Body of pancreas (tissue), 4 donors: ENCODE measurements at regions not wholly inside any gene's neighbourhood (a gene's known extent, or its start where the extent isn't known, plus 50 kb on each side); places are given as distances from the start of the nearest gene placed in this dataset.
"Not testable (repeated sequence)": the region's sequence is repeated elsewhere in the genome, so short reads cannot be mapped to it uniquely, and the experiment has no call there.

Source experiments
- ATAC-seq: fragments of 150-250 bp; one replicate; pipeline ENCODE4 v1.9.1; 2016
- DNase-seq, 4 donors: peaks; one replicate each; pipeline ENCODE4 v3.0.0-alpha.2; 2019
- H3K27ac ChIP-seq, 4 donors: fragments of 200-600 bp; sonication (generic); 1 replicate in 3 of 4; 2 replicates in 1 of 4; pipeline versions ENCODE4 v1.5.1 to v1.6.1; 2016 to 2019; ENCODE audit warnings: mild to moderate bottlenecking in 1 of 4, mixed read lengths in 1 of 4, moderate library complexity in 1 of 4
- H3K27me3 ChIP-seq, 2 donors: fragments of 200-600 bp; sonication (generic); one replicate each; pipeline ENCODE4 v1.6.0; 2016; ENCODE audit warnings: mild to moderate bottlenecking in 1 of 2
- H3K36me3 ChIP-seq, 2 donors: fragments of 200-600 bp; sonication (generic); replicated peaks in 1 of 2; 2 replicates each; pipeline ENCODE4 v1.5.1; 2016; ENCODE audit warnings: low read depth in 2 of 2; ENCODE audit not compliant: insufficient read depth in 1 of 2
- H3K4me1 ChIP-seq: fragments of 200-600 bp; sonication (generic); one replicate; pipeline ENCODE4 v1.6.0; 2016
- H3K4me3 ChIP-seq, 2 donors: fragments of 200-600 bp; sonication (generic); 1 replicate in 1 of 2; 2 replicates in 1 of 2; pipeline ENCODE4 v1.5.1; 2016 to 2019
- H3K9me3 ChIP-seq, 3 donors: fragments of 200-600 bp; sonication (generic); 1 replicate in 2 of 3; 2 replicates in 1 of 3; pipeline ENCODE4 v1.5.1; 2016
- CTCF ChIP-seq, 7 experiments: fragments of 450-650 bp in 4 of 7; fragments of 200-600 bp in 3 of 7; sonication (generic) in 3 of 7; IDR thresholded peaks; one replicate each; pipeline ENCODE4 v1.5.1; 2016 to 2019; ENCODE audit warnings: antibody characterized with exemption in 7 of 7
- POLR2A ChIP-seq, 3 donors: fragments of 450-650 bp; IDR thresholded peaks; one replicate each; pipeline ENCODE4 v1.6.1; 2016; ENCODE audit warnings: antibody characterized with exemption in 3 of 3, mild to moderate bottlenecking in 2 of 3
- WGBS, 2 donors: methylation state at CpG; one replicate each; pipeline ENCODE4 v1.1.5; 2017; 5-methylcytosine and 5-hydroxymethylcytosine counted together
- intact Hi-C: fragments of 100-400 bp; cut with DNase I; formaldehyde crosslinking; loops from one replicate; pipeline ENCODE4 v1.15.1; 2023

GRCh38 chr4:122086338-122087065, 65.6 kb upstream of the BLTP1 start:
- TF ChIP-seq CTCF (IDR thresholded peaks at IDR 0.05) (no peak), POLR2A (IDR thresholded peaks at IDR 0.05) (no peak)
- Histone ChIP-seq H3K36me3 (no peaks in the 10 kb centered on the region), H3K9me3 (no peaks in the 10 kb centered on the region), H3K4me1 (no peaks in the 10 kb centered on the region), H3K27me3 (no peaks in the 10 kb centered on the region), H3K4me3 (no peak overlapping the region), H3K27ac (no peak overlapping the region)
- 29 to 33% methylated on average over 4 of the region's 4 CpGs for WGBS, 2 donors
- no peak for DNase-seq
- intact Hi-C loops = no loop called here
- ATAC-seq = no peak

GRCh38 chr4:122083989-122084388, 68.1 kb upstream of the BLTP1 start:
- no peak for ATAC-seq
- WGBS, 2 donors = 6 to 38% methylated on average over 1 of the region's 1 CpG

GRCh38 chr4:122083351-122083750, 68.8 kb upstream of the BLTP1 start:
- Histone ChIP-seq H3K36me3 (no peaks in the 10 kb centered on the region), H3K9me3 (no peaks in the 10 kb centered on the region), H3K4me3 (no peak overlapping the region), H3K27me3 (no peaks in the 10 kb centered on the region), H3K4me1 (no peaks in the 10 kb centered on the region), H3K27ac (no peak overlapping the region)
- TF ChIP-seq CTCF (IDR thresholded peaks at IDR 0.05) (no peak), POLR2A (IDR thresholded peaks at IDR 0.05) (no peak)
- WGBS, 2 donors = 65 to 73% methylated on average over 1 of the region's 1 CpG
- ATAC-seq (no peak), DNase-seq (no peak)
- intact Hi-C loops = no loop called here

More at GRCh38 chr4:122083989-122084388, 68.1 kb upstream of the BLTP1 start:
- no peaks in the 10 kb centered on the region for H3K4me1 ChIP-seq
- no peaks in the 10 kb centered on the region for H3K9me3 ChIP-seq
- H3K36me3 ChIP-seq = no peaks in the 10 kb centered on the region
- no peak for DNase-seq
- no peaks in the 10 kb centered on the region for H3K27me3 ChIP-seq
- TF ChIP-seq CTCF (IDR thresholded peaks at IDR 0.05) = no peak
- no peak for TF ChIP-seq POLR2A (IDR thresholded peaks at IDR 0.05)
- H3K27ac ChIP-seq = no peak overlapping the region
- H3K4me3 ChIP-seq = no peak overlapping the region
- intact Hi-C loops = no loop called here

- Histone ChIP-seq H3K27ac (no peak overlapping the region), H3K9me3 (no peaks in the 10 kb centered on the region), H3K36me3 (no peaks in the 10 kb centered on the region), H3K4me1 (no peaks in the 10 kb centered on the region), H3K27me3 (no peaks in the 10 kb centered on the region), H3K4me3 (no peak overlapping the region)
- DNase-seq (no peak), ATAC-seq (no peak)
- 39 to 48% methylated on average over 1 of the region's 1 CpG for WGBS, 2 donors
- intact Hi-C loops = no loop called here
- no peak for TF ChIP-seq POLR2A (IDR thresholded peaks at IDR 0.05)
- no peak for TF ChIP-seq CTCF (IDR thresholded peaks at IDR 0.05)
Measured at GRCh38 chr4:122082661-122083060, 69.5 kb upstream of the BLTP1 start.

GRCh38 chr4:122077653-122078052, 74.5 kb upstream of the BLTP1 start:
- ATAC-seq, H3K27ac ChIP-seq, H3K9me3 ChIP-seq, H3K27me3 ChIP-seq, DNase-seq, intact Hi-C loops, H3K4me3 ChIP-seq, H3K36me3 ChIP-seq, H3K4me1 ChIP-seq: not testable (repeated sequence)
- 75 to 77% methylated on average over 5 to 6 of the region's 6 CpGs for WGBS, 2 donors

- H3K36me3 ChIP-seq, ATAC-seq, DNase-seq, H3K27ac ChIP-seq, H3K4me3 ChIP-seq, H3K27me3 ChIP-seq, H3K4me1 ChIP-seq, intact Hi-C loops, H3K9me3 ChIP-seq: not testable (repeated sequence)
- WGBS, 2 donors = 12% methylated on average over 2 of the region's 2 CpGs; no CpG with 5 or more reads in 1 of the 2 donors
Measured at GRCh38 chr4:122076835-122077234, 75.3 kb upstream of the BLTP1 start.
